ENCODE measurements at regions not wholly inside any gene's neighbourhood (a gene's known extent, or its start where the extent isn't known, plus 50 kb on each side); places are given as distances from the start of the nearest gene placed in this dataset.

DNA sequence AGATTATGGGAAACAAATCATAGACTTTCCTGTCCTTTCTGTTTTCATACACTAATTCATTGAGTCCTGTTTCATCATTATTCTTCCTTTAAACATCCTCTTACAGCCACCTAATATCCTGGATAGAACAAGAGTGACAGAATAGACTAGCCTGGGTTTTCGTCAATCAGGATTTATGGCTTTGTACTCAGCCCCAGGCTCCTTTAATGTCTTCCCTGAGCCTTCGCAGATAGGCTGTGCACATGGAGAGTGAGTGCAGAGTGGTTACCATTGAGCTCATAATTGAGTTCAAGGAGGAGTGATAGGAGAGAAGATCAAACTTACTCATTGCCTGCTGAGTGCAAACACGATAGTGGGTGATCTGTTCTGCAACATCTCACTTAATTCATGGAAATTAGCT, 304.9 kb downstream of the TDRD3 start:
- intact Hi-C loops (cut with micrococcal nuclease): no loop called here
- Histone ChIP-seq H3K9me3 (replicated peaks in 1 of 2; ENCODE audit: control insufficient read depth in 1 of 2, insufficient read depth in 1 of 2, low read length in 2 of 2) (no peaks in the 10 kb centered on the region), H3K27me3 (ENCODE audit: control insufficient read depth in 2 of 2, insufficient read depth in 2 of 2, low read length in 2 of 2) (no peaks in the 10 kb centered on the region), H3K27ac (ENCODE audit: low read depth in 1 of 2, low read length in 2 of 2) (no peak overlapping the region), H3K4me1 (ENCODE audit: control insufficient read depth in 1 of 2, insufficient read depth in 2 of 2, low read length in 2 of 2) (no peaks in the 10 kb centered on the region), H3K4me2 (replicated peaks; ENCODE audit: extremely low read depth, low read length, poor library complexity, severe bottlenecking) (no peak overlapping the region), H3K36me3 (replicated peaks in 1 of 2; ENCODE audit: control insufficient read depth in 1 of 2, insufficient read depth in 2 of 2, low read length in 2 of 2) (no peaks in the 10 kb centered on the region), H2AFZ (ENCODE audit: insufficient read depth, low read depth, low read length, poor library complexity, severe bottlenecking) (no peak overlapping the region), H3K4me3 (replicated peaks in 1 of 3; ENCODE audit: low read depth in 2 of 3, low read length in 3 of 3) (no peak overlapping the region), H3K79me2 (ENCODE audit: insufficient read depth, low read length) (no peaks in the 10 kb centered on the region), H4K20me1 (ENCODE audit: insufficient read depth, low read length) (no peaks in the 10 kb centered on the region), H3K9ac (ENCODE audit: insufficient read depth, low read length, poor library complexity, severe bottlenecking) (no peak overlapping the region)
- H3K36me3 Mint-ChIP-seq: no peaks in the 10 kb centered on the region
- WGBS (ENCODE audit: insufficient coverage): 100% methylated on average over 1 of the region's 3 CpGs
- no peak overlapping the region for H3K4me3 Mint-ChIP-seq
- H3K27me3 Mint-ChIP-seq (ENCODE audit: low read depth in 3 of 3): no peaks in the 10 kb centered on the region
- TF ChIP-seq, protein P1, sequence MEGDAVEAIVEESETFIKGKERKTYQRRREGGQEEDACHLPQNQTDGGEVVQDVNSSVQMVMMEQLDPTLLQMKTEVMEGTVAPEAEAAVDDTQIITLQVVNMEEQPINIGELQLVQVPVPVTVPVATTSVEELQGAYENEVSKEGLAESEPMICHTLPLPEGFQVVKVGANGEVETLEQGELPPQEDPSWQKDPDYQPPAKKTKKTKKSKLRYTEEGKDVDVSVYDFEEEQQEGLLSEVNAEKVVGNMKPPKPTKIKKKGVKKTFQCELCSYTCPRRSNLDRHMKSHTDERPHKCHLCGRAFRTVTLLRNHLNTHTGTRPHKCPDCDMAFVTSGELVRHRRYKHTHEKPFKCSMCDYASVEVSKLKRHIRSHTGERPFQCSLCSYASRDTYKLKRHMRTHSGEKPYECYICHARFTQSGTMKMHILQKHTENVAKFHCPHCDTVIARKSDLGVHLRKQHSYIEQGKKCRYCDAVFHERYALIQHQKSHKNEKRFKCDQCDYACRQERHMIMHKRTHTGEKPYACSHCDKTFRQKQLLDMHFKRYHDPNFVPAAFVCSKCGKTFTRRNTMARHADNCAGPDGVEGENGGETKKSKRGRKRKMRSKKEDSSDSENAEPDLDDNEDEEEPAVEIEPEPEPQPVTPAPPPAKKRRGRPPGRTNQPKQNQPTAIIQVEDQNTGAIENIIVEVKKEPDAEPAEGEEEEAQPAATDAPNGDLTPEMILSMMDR (IDR thresholded peaks at IDR 0.05): no peak
- no peak overlapping the region for H3K27ac Mint-ChIP-seq
- no peak for DNase-seq
- H3K9me3 Mint-ChIP-seq: peaks cover 0 to 5% (median 2%) of the 10 kb centered on the region in 7 donors
- H3K4me1 Mint-ChIP-seq: no peaks in the 10 kb centered on the region

DNA sequence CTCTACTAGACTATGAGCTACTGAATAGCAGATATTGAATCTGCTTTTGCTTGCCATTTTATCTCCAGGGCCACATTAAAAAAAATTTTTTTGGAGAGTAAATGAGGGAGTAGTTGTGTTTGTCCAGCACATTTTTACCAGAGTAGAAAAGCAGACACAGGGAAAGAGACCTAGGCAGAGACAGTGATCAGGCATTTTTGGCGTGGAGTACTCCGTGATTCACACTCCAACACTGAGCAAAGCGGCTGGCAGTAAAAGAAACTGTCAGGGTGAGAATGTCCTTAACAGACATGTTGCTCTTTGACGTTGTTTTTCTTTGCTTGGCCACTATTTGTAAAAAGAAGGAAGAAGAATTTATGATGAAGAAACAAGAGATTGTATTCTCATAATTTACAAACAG, 304.0 kb downstream of the TDRD3 start:
- no peak overlapping the region for H3K9ac ChIP-seq (ENCODE audit: insufficient read depth, low read length, poor library complexity, severe bottlenecking)
- no peak overlapping the region for H3K4me3 ChIP-seq (replicated peaks in 1 of 3; ENCODE audit: low read depth in 2 of 3, low read length in 3 of 3)
- no peaks in the 10 kb centered on the region for H3K27me3 Mint-ChIP-seq (ENCODE audit: low read depth in 3 of 3)
- TF ChIP-seq, protein P1 (IDR thresholded peaks at IDR 0.05): no peak
- peaks cover 0 to 5% (median 2%) of the 10 kb centered on the region in 7 donors for H3K9me3 Mint-ChIP-seq
- no peaks in the 10 kb centered on the region for H3K9me3 ChIP-seq (replicated peaks in 1 of 2; ENCODE audit: control insufficient read depth in 1 of 2, insufficient read depth in 1 of 2, low read length in 2 of 2)
- WGBS (ENCODE audit: insufficient coverage): 89% methylated on average over 3 of the region's 4 CpGs
- no peak overlapping the region for H2AFZ ChIP-seq (ENCODE audit: insufficient read depth, low read depth, low read length, poor library complexity, severe bottlenecking)
- no peak overlapping the region for H3K27ac Mint-ChIP-seq
- DNase-seq: no peak
- H3K27me3 ChIP-seq (ENCODE audit: control insufficient read depth in 2 of 2, insufficient read depth in 2 of 2, low read length in 2 of 2): no peaks in the 10 kb centered on the region
- H3K36me3 ChIP-seq (replicated peaks in 1 of 2; ENCODE audit: control insufficient read depth in 1 of 2, insufficient read depth in 2 of 2, low read length in 2 of 2): no peaks in the 10 kb centered on the region
- no peaks in the 10 kb centered on the region for H3K79me2 ChIP-seq (ENCODE audit: insufficient read depth, low read length)
- no peak overlapping the region for H3K27ac ChIP-seq (ENCODE audit: low read depth in 1 of 2, low read length in 2 of 2)
- no peak overlapping the region for H3K4me2 ChIP-seq (replicated peaks; ENCODE audit: extremely low read depth, low read length, poor library complexity, severe bottlenecking)
- no peak overlapping the region for H3K4me3 Mint-ChIP-seq
- H3K36me3 Mint-ChIP-seq: no peaks in the 10 kb centered on the region
- intact Hi-C loops (cut with micrococcal nuclease): no loop called here
- H3K4me1 Mint-ChIP-seq: no peaks in the 10 kb centered on the region
- no peaks in the 10 kb centered on the region for H3K4me1 ChIP-seq (ENCODE audit: control insufficient read depth in 1 of 2, insufficient read depth in 2 of 2, low read length in 2 of 2)
- no peaks in the 10 kb centered on the region for H4K20me1 ChIP-seq (ENCODE audit: insufficient read depth, low read length)

Measured in CD14-positive monocyte (primary cell).